ENCODE measurements at regions not wholly inside any gene's neighbourhood (a gene's known extent, or its start where the extent isn't known, plus 50 kb on each side); places are given as distances from the start of the nearest gene placed in this dataset.

- Histone ChIP-seq H3K4me1 (no peaks in the 10 kb centered on the region), H3K27ac (no peak overlapping the region), H3K36me3 (no peaks in the 10 kb centered on the region), H3K9me3 (no peaks in the 10 kb centered on the region), H3K4me3 (no peak overlapping the region), H3K27me3 (no peaks in the 10 kb centered on the region)
- TF ChIP-seq CTCF (IDR thresholded peaks at IDR 0.05) = no peak
- no peak for TF ChIP-seq POLR2A (IDR thresholded peaks at IDR 0.05)
- no peak for TF ChIP-seq EP300 (IDR thresholded peaks at IDR 0.05)
- no peak for DNase-seq (ENCODE audit: low spot score in 2 of 2)
- 77 to 83% methylated on average over 1 of the region's 1 CpG for WGBS, 2 donors
These were observed 656.0 kb upstream of the KIF2B start for GRCh38 chr17:53166731-53167130.

GRCh38 chr17:53150101-53150698 is 672.5 kb upstream of the KIF2B start:
- no peak overlapping the region for H3K27ac ChIP-seq
- H3K4me1 ChIP-seq = no peaks in the 10 kb centered on the region
- no peaks in the 10 kb centered on the region for H3K9me3 ChIP-seq
- H3K27me3 ChIP-seq = no peaks in the 10 kb centered on the region
- WGBS, 2 donors = 80 to 87% methylated on average over 2 of the region's 2 CpGs
- no peaks in the 10 kb centered on the region for H3K36me3 ChIP-seq
- DNase-seq (ENCODE audit: low spot score in 2 of 2) = no peak
- peak in 1 of 5 experiments; percentile 12 for TF ChIP-seq CTCF (IDR thresholded peaks at IDR 0.05)
- no peak for TF ChIP-seq EP300 (IDR thresholded peaks at IDR 0.05)
- no peak for TF ChIP-seq POLR2A (IDR thresholded peaks at IDR 0.05)
- H3K4me3 ChIP-seq = no peak overlapping the region

GRCh38 chr17:53149316-53149715 is 673.4 kb upstream of the KIF2B start:
- H3K4me3 ChIP-seq = no peak overlapping the region
- H3K27me3 ChIP-seq = no peaks in the 10 kb centered on the region
- no peak overlapping the region for H3K27ac ChIP-seq
- H3K4me1 ChIP-seq = no peaks in the 10 kb centered on the region
- H3K9me3 ChIP-seq = no peaks in the 10 kb centered on the region
- H3K36me3 ChIP-seq = no peaks in the 10 kb centered on the region
- no peak for DNase-seq (ENCODE audit: low spot score in 2 of 2)
- TF ChIP-seq CTCF (IDR thresholded peaks at IDR 0.05) (no peak), EP300 (IDR thresholded peaks at IDR 0.05) (no peak), POLR2A (IDR thresholded peaks at IDR 0.05) (no peak)
- 86 to 93% methylated on average over 3 of the region's 3 CpGs for WGBS, 2 donors

GRCh38 chr17:53148058-53148457 is 674.7 kb upstream of the KIF2B start:
- Histone ChIP-seq H3K36me3 (no peaks in the 10 kb centered on the region), H3K27ac (no peak overlapping the region), H3K27me3 (no peaks in the 10 kb centered on the region), H3K4me3 (no peak overlapping the region), H3K4me1 (no peaks in the 10 kb centered on the region), H3K9me3 (no peaks in the 10 kb centered on the region)
- WGBS, 2 donors = 80 to 89% methylated on average over 1 of the region's 1 CpG
- no peak for DNase-seq (ENCODE audit: low spot score in 2 of 2)
- TF ChIP-seq CTCF (IDR thresholded peaks at IDR 0.05) (no peak), POLR2A (IDR thresholded peaks at IDR 0.05) (no peak)

- no peak overlapping the region for H3K4me3 ChIP-seq
- no peak overlapping the region for H3K27ac ChIP-seq
- no peaks in the 10 kb centered on the region for H3K27me3 ChIP-seq
- no peaks in the 10 kb centered on the region for H3K9me3 ChIP-seq
- 30 to 43% methylated on average over 3 of the region's 3 CpGs for WGBS, 2 donors
- DNase-seq (ENCODE audit: low spot score in 2 of 2) = no peak
- no peaks in the 10 kb centered on the region for H3K36me3 ChIP-seq
- TF ChIP-seq CTCF (IDR thresholded peaks at IDR 0.05) = no peak
- TF ChIP-seq POLR2A (IDR thresholded peaks at IDR 0.05) = no peak
- TF ChIP-seq EP300 (IDR thresholded peaks at IDR 0.05) = no peak
- H3K4me1 ChIP-seq = no peaks in the 10 kb centered on the region
These were observed 679.8 kb upstream of the KIF2B start for GRCh38 chr17:53142890-53143289.

Measured in tibial nerve (tissue), 4 donors.